LNCaP clone FGC (cell line): ENCODE measurements at regions not wholly inside any gene's neighbourhood (a gene's known extent, or its start where the extent isn't known, plus 50 kb on each side); places are given as distances from the start of the nearest gene placed in this dataset.

ENCODE experiments used
- DNase-seq: peaks from one replicate; pipeline ENCODE4 v3.0.0-alpha.2; 2011; ENCODE audit warnings: low read depth
- H3K4me3 ChIP-seq: 2 replicates; pipeline ENCODE4 v1.5.1; 2011; ENCODE audit warnings: mild to moderate bottlenecking, low read depth, low read length, control low read depth
- CTCF ChIP-seq: IDR thresholded peaks from 2 replicates; pipeline ENCODE4 v1.5.1; 2012; ENCODE audit warnings: mild to moderate bottlenecking; ENCODE audit not compliant: control insufficient read depth, insufficient read depth; ENCODE audit errors: extremely low read depth

GRCh38 chr2:149904352-149905175 is 317.0 kb upstream of the MMADHC start:
- no peak overlapping the region for H3K4me3 ChIP-seq
- DNase-seq, result no peak
- no peak for TF ChIP-seq CTCF

GRCh38 chr2:149903626-149904025 is 316.1 kb upstream of the MMADHC start:
- DNase-seq, result no peak
- no peak for TF ChIP-seq CTCF

GRCh38 chr2:149902081-149902480 is 314.5 kb upstream of the MMADHC start:
- no peak for DNase-seq
- no peak overlapping the region for H3K4me3 ChIP-seq
- TF ChIP-seq CTCF, result no peak

More at GRCh38 chr2:149903626-149904025, 316.1 kb upstream of the MMADHC start:
- H3K4me3 ChIP-seq, result no peak overlapping the region

- no peak for DNase-seq
- no peak for TF ChIP-seq CTCF
- no peak overlapping the region for H3K4me3 ChIP-seq
Measured at GRCh38 chr2:149901231-149901859, 313.8 kb upstream of the MMADHC start.

GRCh38 chr2:149899390-149899789 is 311.8 kb upstream of the MMADHC start:
- TF ChIP-seq CTCF, result no peak

GRCh38 chr2:149894760-149895159 is 307.2 kb upstream of the MMADHC start:
- no peak for DNase-seq
- TF ChIP-seq CTCF, result no peak
- H3K4me3 ChIP-seq, result no peak overlapping the region

More at GRCh38 chr2:149899390-149899789, 311.8 kb upstream of the MMADHC start:
- DNase-seq, result no peak
- no peak overlapping the region for H3K4me3 ChIP-seq
